ENCODE measurements at regions not wholly inside any gene's neighbourhood (a gene's known extent, or its start where the extent isn't known, plus 50 kb on each side); places are given as distances from the start of the nearest gene placed in this dataset.
"Not testable (repeated sequence)": the region's sequence is repeated elsewhere in the genome, so short reads cannot be mapped to it uniquely, and the experiment has no call there.

DNA sequence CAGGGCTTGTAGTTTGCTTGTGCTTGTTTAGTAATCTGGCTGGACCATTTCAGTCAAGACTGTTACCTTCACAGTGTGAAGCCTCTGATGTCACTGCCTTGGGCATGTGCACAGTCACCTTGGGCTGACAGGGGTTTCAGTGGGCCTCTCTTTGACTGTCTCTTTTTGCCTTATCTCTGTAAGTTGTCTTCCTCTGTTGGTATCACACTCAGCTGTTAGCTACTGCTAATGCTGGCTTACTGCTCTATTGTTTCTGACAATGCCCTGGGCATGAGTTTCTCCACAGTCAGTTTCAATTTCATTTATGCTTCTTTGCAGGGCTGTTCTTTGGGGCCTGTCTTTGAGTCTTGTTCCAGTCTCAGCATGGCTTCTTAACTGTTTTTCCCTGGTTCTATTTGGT lies 201.9 kb upstream of the SHH start:
- Mint-ChIP-seq H3K27ac (ENCODE audit: unreplicated experiment) (no peak overlapping the region), H3K27me3 (ENCODE audit: insufficient read depth, unreplicated experiment) (peaks cover 3% of the 10 kb centered on the region), H3K36me3 (ENCODE audit: insufficient read depth, unreplicated experiment) (no peaks in the 10 kb centered on the region), H3K4me1 (ENCODE audit: low read depth, unreplicated experiment) (no peaks in the 10 kb centered on the region), H3K4me3 (ENCODE audit: unreplicated experiment) (no peak overlapping the region), H3K9me3 (ENCODE audit: unreplicated experiment) (peaks cover 21% of the 10 kb centered on the region)
- H3K4me1 ChIP-seq: no peaks in the 10 kb centered on the region
- POLR2A ChIA-PET: no interaction called here
- CTCF ChIA-PET: no interaction called here
- no peaks in the 10 kb centered on the region; the same call in 1 of the 2 replicates for H3K9me3 ChIP-seq
- no peak for DNase-seq
- intact Hi-C loops (cut with micrococcal nuclease; ENCODE audit: unreplicated experiment): no loop called here
- TF ChIP-seq, protein P1, sequence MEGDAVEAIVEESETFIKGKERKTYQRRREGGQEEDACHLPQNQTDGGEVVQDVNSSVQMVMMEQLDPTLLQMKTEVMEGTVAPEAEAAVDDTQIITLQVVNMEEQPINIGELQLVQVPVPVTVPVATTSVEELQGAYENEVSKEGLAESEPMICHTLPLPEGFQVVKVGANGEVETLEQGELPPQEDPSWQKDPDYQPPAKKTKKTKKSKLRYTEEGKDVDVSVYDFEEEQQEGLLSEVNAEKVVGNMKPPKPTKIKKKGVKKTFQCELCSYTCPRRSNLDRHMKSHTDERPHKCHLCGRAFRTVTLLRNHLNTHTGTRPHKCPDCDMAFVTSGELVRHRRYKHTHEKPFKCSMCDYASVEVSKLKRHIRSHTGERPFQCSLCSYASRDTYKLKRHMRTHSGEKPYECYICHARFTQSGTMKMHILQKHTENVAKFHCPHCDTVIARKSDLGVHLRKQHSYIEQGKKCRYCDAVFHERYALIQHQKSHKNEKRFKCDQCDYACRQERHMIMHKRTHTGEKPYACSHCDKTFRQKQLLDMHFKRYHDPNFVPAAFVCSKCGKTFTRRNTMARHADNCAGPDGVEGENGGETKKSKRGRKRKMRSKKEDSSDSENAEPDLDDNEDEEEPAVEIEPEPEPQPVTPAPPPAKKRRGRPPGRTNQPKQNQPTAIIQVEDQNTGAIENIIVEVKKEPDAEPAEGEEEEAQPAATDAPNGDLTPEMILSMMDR (IDR thresholded peaks at IDR 0.05; ENCODE audit: insufficient read depth in 1 of 2, low read depth in 1 of 2, low read length in 1 of 2, severe bottlenecking in 1 of 2, unreplicated experiment in 1 of 2): no peak
- H3K27me3 ChIP-seq (replicated peaks; ENCODE audit: control insufficient read depth, insufficient read depth, low read length): no peaks in the 10 kb centered on the region
- no peak overlapping the region for H3K4me3 ChIP-seq (ENCODE audit: low read depth, low read length)
- H3K36me3 ChIP-seq (ENCODE audit: control insufficient read depth, insufficient read depth, low read length): no peaks in the 10 kb centered on the region
- BruUV-seq (replicated peaks): no TSS peak

DNA sequence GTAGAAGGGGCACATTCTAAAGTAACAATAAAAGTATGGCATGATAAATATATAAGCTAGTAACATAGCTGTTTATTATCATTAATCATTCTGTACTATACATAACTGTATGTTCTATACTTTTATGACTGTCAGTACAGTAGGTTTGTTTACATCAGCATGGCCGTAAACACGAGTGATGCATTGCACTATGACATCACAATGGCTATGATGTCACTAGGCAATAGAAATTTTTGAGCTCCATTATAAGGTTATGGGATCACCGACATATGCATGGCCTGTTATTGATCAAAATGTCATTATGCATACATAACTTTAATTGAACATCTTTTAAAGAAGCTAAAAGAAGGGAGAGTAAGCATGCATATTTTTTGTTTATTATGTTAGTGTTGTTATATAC lies 200.1 kb upstream of the SHH start:
- H3K4me3 Mint-ChIP-seq (ENCODE audit: unreplicated experiment): no peak overlapping the region
- ChIA-PET POLR2A (no interaction called here), CTCF (no interaction called here)
- Histone ChIP-seq H3K4me1 (no peaks in the 10 kb centered on the region), H3K36me3 (ENCODE audit: control insufficient read depth, insufficient read depth, low read length) (no peaks in the 10 kb centered on the region), H3K27me3 (replicated peaks; ENCODE audit: control insufficient read depth, insufficient read depth, low read length) (no peaks in the 10 kb centered on the region), H3K4me3 (ENCODE audit: low read depth, low read length) (no peak overlapping the region), H3K9me3 (no peaks in the 10 kb centered on the region; the same call in 1 of the 2 replicates)
- TF ChIP-seq, protein P1 (IDR thresholded peaks at IDR 0.05; ENCODE audit: insufficient read depth in 1 of 2, low read depth in 1 of 2, low read length in 1 of 2, severe bottlenecking in 1 of 2, unreplicated experiment in 1 of 2): no peak
- no peak overlapping the region for H3K27ac Mint-ChIP-seq (ENCODE audit: unreplicated experiment)
- no peak for DNase-seq
- BruUV-seq (replicated peaks): no TSS peak
- H3K4me1 Mint-ChIP-seq (ENCODE audit: low read depth, unreplicated experiment): no peaks in the 10 kb centered on the region
- peaks cover 3% of the 10 kb centered on the region for H3K27me3 Mint-ChIP-seq (ENCODE audit: insufficient read depth, unreplicated experiment)
- H3K9me3 Mint-ChIP-seq (ENCODE audit: unreplicated experiment): peaks cover 21% of the 10 kb centered on the region
- H3K36me3 Mint-ChIP-seq (ENCODE audit: insufficient read depth, unreplicated experiment): no peaks in the 10 kb centered on the region
- intact Hi-C loops (cut with micrococcal nuclease; ENCODE audit: unreplicated experiment): no loop called here

DNA sequence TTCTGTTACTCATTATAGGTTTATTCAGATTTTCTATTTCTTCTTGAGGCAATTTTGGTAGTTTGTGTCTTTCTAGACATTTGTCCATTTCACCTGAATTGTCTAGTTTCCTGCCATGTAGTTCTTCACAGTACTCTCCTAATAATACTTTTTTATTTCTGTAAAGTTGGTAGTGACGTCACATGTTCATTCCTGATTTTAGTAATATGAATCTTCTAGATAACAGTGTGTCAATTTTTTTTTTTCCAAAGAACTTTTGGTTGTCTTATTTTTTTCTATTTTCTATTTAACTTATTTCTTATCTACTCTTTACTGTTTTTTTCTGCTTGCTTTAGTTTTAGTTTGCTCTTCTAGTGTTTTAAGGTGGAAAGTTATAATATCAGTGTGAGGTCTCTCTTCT lies 197.3 kb upstream of the SHH start:
- intact Hi-C loops (cut with micrococcal nuclease; ENCODE audit: unreplicated experiment): no loop called here
- Histone ChIP-seq H3K9me3 (no peaks in the 10 kb centered on the region; the same call in 1 of the 2 replicates), H3K36me3 (ENCODE audit: control insufficient read depth, insufficient read depth, low read length) (no peaks in the 10 kb centered on the region), H3K27me3 (replicated peaks; ENCODE audit: control insufficient read depth, insufficient read depth, low read length) (no peaks in the 10 kb centered on the region), H3K4me1 (no peaks in the 10 kb centered on the region), H3K4me3 (ENCODE audit: low read depth, low read length) (no peak overlapping the region)
- Mint-ChIP-seq H3K4me1 (ENCODE audit: low read depth, unreplicated experiment) (no peaks in the 10 kb centered on the region), H3K27me3 (ENCODE audit: insufficient read depth, unreplicated experiment) (peaks cover 3% of the 10 kb centered on the region), H3K36me3 (ENCODE audit: insufficient read depth, unreplicated experiment) (no peaks in the 10 kb centered on the region), H3K9me3 (ENCODE audit: unreplicated experiment) (peaks cover 21% of the 10 kb centered on the region), H3K27ac (ENCODE audit: unreplicated experiment) (no peak overlapping the region), H3K4me3 (ENCODE audit: unreplicated experiment) (no peak overlapping the region)
- no TSS peak for BruUV-seq (replicated peaks)
- TF ChIP-seq, protein P1 (IDR thresholded peaks at IDR 0.05; ENCODE audit: insufficient read depth in 1 of 2, low read depth in 1 of 2, low read length in 1 of 2, severe bottlenecking in 1 of 2, unreplicated experiment in 1 of 2): no peak
- no peak for DNase-seq
- ChIA-PET POLR2A (no interaction called here), CTCF (no interaction called here)

DNA sequence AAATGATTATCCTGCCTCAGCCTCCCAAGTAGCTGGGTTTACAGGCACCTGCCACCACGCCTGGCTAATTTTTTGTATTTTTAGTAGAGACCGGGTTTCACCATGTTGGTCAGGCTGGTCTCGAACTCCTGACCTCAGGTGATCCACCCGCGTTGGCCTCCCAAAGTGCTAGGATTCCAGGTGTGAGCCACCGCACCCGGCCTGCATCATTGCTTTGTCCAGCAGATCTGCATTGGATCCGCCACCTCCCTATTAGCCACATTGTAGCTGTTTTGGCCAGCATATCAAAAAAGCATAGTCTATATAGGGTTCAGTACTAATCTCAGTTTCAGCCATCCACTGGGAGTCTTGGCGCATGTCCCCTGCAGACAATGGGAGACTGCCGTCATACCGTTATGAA lies 194.6 kb upstream of the SHH start:
- H3K36me3 ChIP-seq (ENCODE audit: control insufficient read depth, insufficient read depth, low read length); intact Hi-C loops (cut with micrococcal nuclease; ENCODE audit: unreplicated experiment); CTCF ChIA-PET; H3K36me3 Mint-ChIP-seq (ENCODE audit: insufficient read depth, unreplicated experiment); DNase-seq; H3K27me3 Mint-ChIP-seq (ENCODE audit: insufficient read depth, unreplicated experiment); H3K4me3 ChIP-seq (ENCODE audit: low read depth, low read length); H3K27me3 ChIP-seq (replicated peaks; ENCODE audit: control insufficient read depth, insufficient read depth, low read length); BruUV-seq (replicated peaks); H3K9me3 ChIP-seq; POLR2A ChIA-PET; H3K27ac Mint-ChIP-seq (ENCODE audit: unreplicated experiment); H3K9me3 Mint-ChIP-seq (ENCODE audit: unreplicated experiment); H3K4me1 ChIP-seq; H3K4me1 Mint-ChIP-seq (ENCODE audit: low read depth, unreplicated experiment); H3K4me3 Mint-ChIP-seq (ENCODE audit: unreplicated experiment): not testable (repeated sequence)
